HG02759 (cell line): ENCODE measurements at regions not wholly inside any gene's neighbourhood (a gene's known extent, or its start where the extent isn't known, plus 50 kb on each side); places are given as distances from the start of the nearest gene placed in this dataset.
A peak's percentile ranks its signal among the peaks of the same experiment; 100 is the strongest.

Experiments used
- ATAC-seq: cut with Tn5 transposase; IDR thresholded peaks from one replicate; pipeline ENCODE4 v1.9.1; 2021; ENCODE audit warnings: mild to moderate bottlenecking, moderate library complexity; ENCODE audit not compliant: unreplicated experiment

- peak; percentile 75 for ATAC-seq
Measured at GRCh38 chr1:63112155-63112900, 210.0 kb upstream of the FOXD3 start.

DNA sequence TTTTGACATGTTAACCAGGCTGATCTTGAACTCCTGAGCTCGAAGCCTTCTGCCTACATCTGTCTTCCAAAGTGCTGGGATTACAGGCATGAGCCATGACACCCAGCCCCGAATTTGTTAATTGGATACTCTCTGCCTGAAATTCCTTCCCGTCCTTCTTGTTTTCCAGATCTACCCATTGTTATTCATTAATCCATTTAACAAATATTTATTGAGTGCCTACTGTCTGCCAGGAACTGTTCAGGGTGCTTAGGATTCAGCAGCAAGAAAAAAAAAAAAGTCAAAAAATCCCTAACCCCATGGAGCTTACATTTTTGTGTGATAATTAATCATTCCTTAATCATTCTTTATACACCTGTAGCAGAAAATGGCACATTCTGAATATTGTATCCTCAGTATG lies 206.8 kb upstream of the FOXD3 start:
- no peak for ATAC-seq

DNA sequence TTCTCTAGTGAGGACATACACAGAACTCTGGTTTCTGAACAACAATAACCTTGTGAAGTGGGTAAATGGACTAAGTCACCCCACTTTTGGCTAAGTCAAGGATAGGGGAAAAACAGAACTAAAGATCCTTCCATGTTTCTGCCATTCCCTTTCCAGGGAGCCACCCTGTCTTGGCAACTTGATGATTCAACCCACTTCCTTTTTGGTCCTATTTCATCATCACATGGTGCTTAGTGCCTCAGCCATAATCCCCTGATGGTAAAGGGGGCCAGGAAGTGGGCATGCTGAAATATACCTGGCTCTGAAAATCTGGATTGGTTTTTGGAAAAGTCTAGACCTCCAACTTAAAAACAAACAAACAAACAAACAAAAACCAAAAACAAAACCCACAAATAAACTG lies 206.4 kb upstream of the FOXD3 start:
- ATAC-seq: no peak

DNA sequence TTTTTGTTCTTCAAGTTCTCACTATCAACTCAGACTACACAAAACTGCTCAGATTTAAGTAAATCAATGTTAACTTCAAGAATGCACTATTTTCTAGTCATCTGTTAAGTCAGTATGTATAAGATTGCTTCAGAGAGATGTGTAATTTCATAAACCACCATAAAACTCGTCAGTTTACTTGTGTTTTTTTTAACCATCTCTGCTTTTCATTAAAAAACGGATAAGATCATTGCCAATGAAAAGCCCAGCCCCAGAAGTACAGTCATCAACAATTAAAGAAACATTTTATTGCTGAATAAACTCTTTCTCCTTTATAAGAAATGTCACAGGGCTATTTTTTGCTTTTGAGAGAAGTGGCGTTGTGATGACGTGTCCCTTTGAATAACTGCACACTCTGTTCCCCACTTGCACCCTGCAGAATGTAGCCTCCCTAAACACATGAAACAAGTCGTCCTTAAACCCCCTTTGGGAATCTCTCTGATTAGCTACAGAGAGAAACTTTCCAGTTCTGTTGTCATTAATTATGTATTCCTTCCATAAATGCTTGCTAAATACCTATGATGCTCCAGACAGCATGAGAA lies 202.7 kb upstream of the FOXD3 start:
- ATAC-seq: no peak

DNA sequence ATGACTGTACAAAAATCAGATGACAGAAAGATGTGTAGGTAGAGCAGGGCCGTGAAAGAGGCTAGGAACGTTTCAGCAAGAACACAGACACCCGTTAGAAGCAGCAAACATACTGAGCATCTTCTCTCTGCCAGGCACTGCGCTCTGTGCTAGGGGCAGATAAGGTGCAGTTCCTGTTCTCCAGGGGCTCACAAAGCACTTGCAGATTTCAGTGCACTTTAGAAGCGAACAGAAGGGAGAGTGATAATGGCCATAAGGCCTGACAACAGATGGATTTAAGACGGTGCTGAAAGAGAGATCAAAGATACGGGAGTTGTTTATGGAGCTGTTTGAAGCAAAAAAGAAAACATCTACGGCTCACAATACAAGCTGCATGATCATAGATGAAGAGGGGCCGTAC lies 200.3 kb upstream of the FOXD3 start:
- ATAC-seq: no peak

- ATAC-seq: peak; percentile 79
Measured at GRCh38 chr1:63124666-63125191, 197.6 kb upstream of the FOXD3 start.

DNA sequence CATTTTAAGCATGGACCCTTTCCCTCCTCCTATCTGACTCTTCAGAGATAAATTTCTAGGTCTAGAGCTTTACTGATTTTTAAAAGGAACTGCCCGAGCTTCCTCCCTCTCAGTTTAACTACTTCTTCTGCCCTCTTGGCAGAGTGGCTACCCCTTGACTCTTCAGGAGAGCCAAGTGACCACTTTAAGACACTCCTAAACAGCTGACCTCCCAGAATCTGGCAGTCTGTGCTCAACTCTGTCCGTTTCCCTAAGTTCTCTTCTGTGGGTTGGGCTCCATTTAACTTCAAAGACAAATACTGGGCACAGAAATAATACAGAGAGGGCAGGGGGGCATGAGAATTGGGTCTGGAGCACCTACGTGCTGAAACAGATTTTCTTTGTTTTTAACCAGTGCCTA lies 196.3 kb upstream of the FOXD3 start:
- ATAC-seq: no peak

- no peak for ATAC-seq
Measured at GRCh38 chr1:63127376-63127775, 195.0 kb upstream of the FOXD3 start.

- ATAC-seq: no peak
Measured at GRCh38 chr1:63128556-63128955, 193.8 kb upstream of the FOXD3 start.

- no peak for ATAC-seq
Measured at GRCh38 chr1:63129184-63129583, 193.2 kb upstream of the FOXD3 start.

DNA sequence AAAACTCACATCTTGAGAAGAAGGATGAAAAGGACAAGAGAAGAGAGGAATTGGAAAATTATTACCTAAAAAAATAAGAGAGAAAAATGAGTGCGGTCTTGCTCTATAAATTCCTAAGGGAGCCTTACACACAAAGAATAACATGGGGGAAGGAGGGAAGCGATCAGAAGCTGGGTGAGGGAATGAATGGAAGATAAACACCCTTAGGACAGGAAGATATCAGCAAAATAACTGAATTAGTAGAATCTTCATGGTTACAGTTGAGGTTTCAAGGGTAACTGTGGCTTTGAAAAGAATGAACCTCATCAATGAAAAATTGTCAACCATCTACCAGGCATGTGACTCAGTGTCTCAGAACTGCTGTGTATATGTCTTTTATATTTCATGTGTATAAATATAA lies 192.5 kb upstream of the FOXD3 start:
- ATAC-seq: no peak

- no peak for ATAC-seq
Measured at GRCh38 chr1:63134501-63135173, 187.7 kb upstream of the FOXD3 start.

DNA sequence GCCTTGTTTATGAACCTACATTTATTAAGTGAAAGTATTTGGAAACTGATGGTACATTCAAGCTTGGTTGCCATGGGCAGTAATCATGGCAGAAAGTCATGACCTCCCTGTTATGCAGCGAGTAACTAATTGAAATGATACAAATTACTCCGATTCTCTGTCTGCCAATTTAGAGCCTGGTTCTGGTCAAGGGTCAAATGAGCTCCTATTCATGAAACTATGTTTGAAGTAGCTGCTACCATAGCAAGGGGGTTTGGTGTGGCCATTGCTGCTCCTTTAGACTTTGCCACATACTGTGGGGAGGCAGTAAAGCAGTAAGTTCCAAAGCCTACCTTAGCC lies 187.2 kb upstream of the FOXD3 start:
- no peak for ATAC-seq

- ATAC-seq: no peak
Measured at GRCh38 chr1:63135801-63136200, 186.6 kb upstream of the FOXD3 start.

DNA sequence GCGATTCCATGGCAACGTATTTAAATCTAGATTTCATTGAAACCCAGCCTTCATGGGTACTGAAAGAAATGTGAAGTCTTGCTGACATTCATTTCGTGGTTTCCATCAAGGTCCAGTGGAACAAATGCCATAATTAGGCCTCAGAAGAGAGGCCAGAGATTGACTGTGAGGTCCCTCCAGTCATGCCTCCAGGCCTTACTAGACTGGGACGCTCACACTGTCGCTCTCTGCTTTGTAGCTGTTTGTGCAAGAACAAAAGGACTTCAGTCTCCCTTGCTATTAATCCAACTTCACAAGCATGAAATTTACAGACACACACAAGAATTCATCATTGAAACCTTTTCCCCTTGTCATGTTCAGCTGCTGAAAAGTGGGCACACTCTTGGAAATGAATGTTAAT lies 180.4 kb upstream of the FOXD3 start:
- ATAC-seq: no peak

- no peak for ATAC-seq
Measured at GRCh38 chr1:63143482-63143881, 178.9 kb upstream of the FOXD3 start.

GRCh38 chr1:63147783-63148182 lies 174.6 kb upstream of the FOXD3 start:
- ATAC-seq: no peak

GRCh38 chr1:63148825-63149645 lies 173.3 kb upstream of the FOXD3 start:
- ATAC-seq: peak; percentile 80

- ATAC-seq: no peak
Measured at GRCh38 chr1:63152572-63152971, 169.8 kb upstream of the FOXD3 start.

- ATAC-seq: no peak
Measured at GRCh38 chr1:63155437-63155836, 166.9 kb upstream of the FOXD3 start.

DNA sequence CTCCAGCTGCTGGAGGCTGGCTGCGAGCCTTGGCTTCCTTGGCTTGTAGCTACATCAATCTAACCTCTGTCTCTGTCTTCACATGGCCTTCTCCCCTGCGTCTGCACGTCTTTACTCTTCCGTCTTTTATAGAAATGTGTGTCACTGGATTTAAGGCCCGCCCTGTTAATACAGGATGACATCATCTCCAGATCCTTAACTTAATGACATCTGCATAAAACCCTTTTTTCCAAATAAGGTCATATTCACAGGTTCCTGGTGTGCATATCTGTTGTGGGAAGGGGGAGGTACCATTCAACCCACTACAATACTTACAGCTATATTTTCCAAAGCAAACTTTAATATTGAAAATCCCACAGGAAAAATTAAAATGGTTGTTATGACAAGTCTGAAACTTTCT lies 165.3 kb upstream of the FOXD3 start:
- ATAC-seq: no peak
